Testis (tissue), 2 donors: ENCODE measurements at regions not wholly inside any gene's neighbourhood (a gene's known extent, or its start where the extent isn't known, plus 50 kb on each side); places are given as distances from the start of the nearest gene placed in this dataset.

Source experiments
- POLR2A ChIP-seq: fragments of 450-650 bp; IDR thresholded peaks from one replicate; pipeline ENCODE4 v1.6.1; 2017; ENCODE audit warnings: antibody characterized with exemption, mild to moderate bottlenecking, moderate library complexity
- TF ChIP-seq, protein P1 (sequence below), 3 experiments: fragments of 450-650 bp in 2 of 3; fragments of 200-600 bp in 1 of 3; sonication (generic) in 1 of 3; IDR thresholded peaks; one replicate each; pipeline ENCODE4 v1.5.1; 2016 to 2019; ENCODE audit warnings: antibody characterized with exemption in 3 of 3, mild to moderate bottlenecking in 2 of 3, moderate library complexity in 1 of 3

DNA sequence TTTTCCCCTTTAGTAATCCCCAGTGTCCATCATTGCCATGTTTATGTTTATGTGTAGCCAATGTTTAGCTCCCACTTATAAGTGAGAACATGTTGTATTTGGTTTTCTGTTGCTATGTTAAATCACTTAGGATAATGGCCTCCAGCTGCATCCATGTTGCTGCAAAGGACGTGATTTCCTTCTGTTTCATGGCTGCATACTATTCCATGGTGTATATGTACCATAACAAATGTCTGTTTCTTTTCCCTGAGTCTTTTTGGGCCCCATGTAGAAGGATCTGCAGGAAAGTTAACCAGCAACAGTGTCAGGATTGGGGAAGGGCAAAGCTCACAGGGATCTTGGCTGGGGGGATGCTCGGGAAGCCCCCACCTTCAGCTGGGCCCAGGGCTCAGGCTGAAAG lies 64.3 kb upstream of the SULF2 start:
- TF ChIP-seq POLR2A: no peak
- TF ChIP-seq, protein P1, sequence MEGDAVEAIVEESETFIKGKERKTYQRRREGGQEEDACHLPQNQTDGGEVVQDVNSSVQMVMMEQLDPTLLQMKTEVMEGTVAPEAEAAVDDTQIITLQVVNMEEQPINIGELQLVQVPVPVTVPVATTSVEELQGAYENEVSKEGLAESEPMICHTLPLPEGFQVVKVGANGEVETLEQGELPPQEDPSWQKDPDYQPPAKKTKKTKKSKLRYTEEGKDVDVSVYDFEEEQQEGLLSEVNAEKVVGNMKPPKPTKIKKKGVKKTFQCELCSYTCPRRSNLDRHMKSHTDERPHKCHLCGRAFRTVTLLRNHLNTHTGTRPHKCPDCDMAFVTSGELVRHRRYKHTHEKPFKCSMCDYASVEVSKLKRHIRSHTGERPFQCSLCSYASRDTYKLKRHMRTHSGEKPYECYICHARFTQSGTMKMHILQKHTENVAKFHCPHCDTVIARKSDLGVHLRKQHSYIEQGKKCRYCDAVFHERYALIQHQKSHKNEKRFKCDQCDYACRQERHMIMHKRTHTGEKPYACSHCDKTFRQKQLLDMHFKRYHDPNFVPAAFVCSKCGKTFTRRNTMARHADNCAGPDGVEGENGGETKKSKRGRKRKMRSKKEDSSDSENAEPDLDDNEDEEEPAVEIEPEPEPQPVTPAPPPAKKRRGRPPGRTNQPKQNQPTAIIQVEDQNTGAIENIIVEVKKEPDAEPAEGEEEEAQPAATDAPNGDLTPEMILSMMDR (IDR thresholded peaks at IDR 0.05): no peak
